ENCODE measurements at regions not wholly inside any gene's neighbourhood (a gene's known extent, or its start where the extent isn't known, plus 50 kb on each side); places are given as distances from the start of the nearest gene placed in this dataset.

- TF ChIP-seq CTCF (IDR thresholded peaks at IDR 0.05; ENCODE audit: low read depth, low read length, missing input control) (no peak), YY1 (IDR thresholded peaks at IDR 0.05) (no peak), JUND (IDR thresholded peaks at IDR 0.05) (no peak), GABPA (IDR thresholded peaks at IDR 0.05 in 1 of 2, conservative IDR thresholded peaks at IDR 0.05 in 1 of 2) (no peak), MAX (IDR thresholded peaks at IDR 0.05) (no peak), REST (IDR thresholded peaks at IDR 0.05) (no peak), RXRA (IDR thresholded peaks at IDR 0.05) (no peak), EGR1 (IDR thresholded peaks at IDR 0.05; ENCODE audit: low read depth in 2 of 2) (no peak), TAF1 (conservative IDR thresholded peaks at IDR 0.05) (no peak), ATF3 (IDR thresholded peaks at IDR 0.05) (no peak), HNF4G (IDR thresholded peaks at IDR 0.05) (no peak), SP1 (IDR thresholded peaks at IDR 0.05) (no peak), ZBTB33 (IDR thresholded peaks at IDR 0.05) (no peak), RAD21 (IDR thresholded peaks at IDR 0.05) (no peak)
Observed at GRCh38 chr14:78075555-78076277, 94.5 kb upstream of the NRXN3 start.
